ENCODE measurements at regions not wholly inside any gene's neighbourhood (a gene's known extent, or its start where the extent isn't known, plus 50 kb on each side); places are given as distances from the start of the nearest gene placed in this dataset.

- no peak for TF ChIP-seq CTCF (IDR thresholded peaks at IDR 0.05; ENCODE audit: insufficient read depth, low read depth, low read length, missing control alignments)
- DNase-seq (ENCODE audit: low read depth) = no peak
- no peak overlapping the region for H3K4me3 ChIP-seq (ENCODE audit: low read length)
Measured at GRCh38 chr6:132993738-132994137, 179.4 kb downstream of the RPS12 start.

- no peak overlapping the region for H3K4me3 ChIP-seq (ENCODE audit: low read length)
- TF ChIP-seq CTCF (IDR thresholded peaks at IDR 0.05; ENCODE audit: insufficient read depth, low read depth, low read length, missing control alignments) = no peak
- DNase-seq (ENCODE audit: low read depth) = no peak
Measured at GRCh38 chr6:132995009-132995408, 180.6 kb downstream of the RPS12 start.

GRCh38 chr6:132995432-132995831, 181.1 kb downstream of the RPS12 start:
- DNase-seq (ENCODE audit: low read depth) = peak; percentile 23
- TF ChIP-seq CTCF (IDR thresholded peaks at IDR 0.05; ENCODE audit: insufficient read depth, low read depth, low read length, missing control alignments) = no peak
- H3K4me3 ChIP-seq (ENCODE audit: low read length) = no peak overlapping the region

GRCh38 chr6:132998418-132998817, 184.0 kb downstream of the RPS12 start:
- no peak for DNase-seq (ENCODE audit: low read depth)
- no peak for TF ChIP-seq CTCF (IDR thresholded peaks at IDR 0.05; ENCODE audit: insufficient read depth, low read depth, low read length, missing control alignments)
- H3K4me3 ChIP-seq (ENCODE audit: low read length) = no peak overlapping the region

GRCh38 chr6:133001040-133001565, 186.7 kb downstream of the RPS12 start:
- no peak overlapping the region for H3K4me3 ChIP-seq (ENCODE audit: low read length)
- DNase-seq (ENCODE audit: low read depth) = no peak
- TF ChIP-seq CTCF (IDR thresholded peaks at IDR 0.05; ENCODE audit: insufficient read depth, low read depth, low read length, missing control alignments) = no peak

GRCh38 chr6:133004304-133004884, 190.0 kb downstream of the RPS12 start:
- no peak overlapping the region for H3K4me3 ChIP-seq (ENCODE audit: low read length)
- DNase-seq (ENCODE audit: low read depth) = no peak
- no peak for TF ChIP-seq CTCF (IDR thresholded peaks at IDR 0.05; ENCODE audit: insufficient read depth, low read depth, low read length, missing control alignments)

- no peak overlapping the region for H3K4me3 ChIP-seq (ENCODE audit: low read length)
- no peak for DNase-seq (ENCODE audit: low read depth)
- TF ChIP-seq CTCF (IDR thresholded peaks at IDR 0.05; ENCODE audit: insufficient read depth, low read depth, low read length, missing control alignments) = no peak
Measured at GRCh38 chr6:133012774-133013173, 198.4 kb downstream of the RPS12 start.

Data from epithelial cell of esophagus (primary cell).